Upper lobe of left lung (tissue), 6 donors: ENCODE measurements at regions not wholly inside any gene's neighbourhood (a gene's known extent, or its start where the extent isn't known, plus 50 kb on each side); places are given as distances from the start of the nearest gene placed in this dataset.
A peak's percentile ranks its signal among the peaks of the same experiment; 100 is the strongest.
"Not testable (repeated sequence)": the region's sequence is repeated elsewhere in the genome, so short reads cannot be mapped to it uniquely, and the experiment has no call there.

ENCODE experiments used
- ATAC-seq, 2 donors: fragments of 200-7000 bp; cut with Tn5 transposase; one replicate each; pipeline ENCODE4 v1.9.1; 2022; ENCODE audit warnings: mild to moderate bottlenecking in 2 of 2, moderate library complexity in 2 of 2; ENCODE audit not compliant: low FRiP score in 2 of 2
- DNase-seq, 2 donors: peaks; one replicate each; pipeline ENCODE4 v3.0.0-alpha.2; 2019 to 2020
- H3K27ac ChIP-seq, 4 donors: fragments of 200-600 bp; sonication (generic); one replicate each; pipeline ENCODE4 v1.5.1; 2016 to 2019
- H3K27me3 ChIP-seq, 4 donors: fragments of 200-600 bp; sonication (generic); one replicate each; pipeline ENCODE4 v1.5.1; 2017 to 2019
- H3K36me3 ChIP-seq, 4 donors: fragments of 200-600 bp; sonication (generic); one replicate each; pipeline ENCODE4 v1.5.1; 2016 to 2019
- H3K4me1 ChIP-seq, 4 donors: fragments of 200-600 bp; sonication (generic); one replicate each; pipeline ENCODE4 v1.5.1; 2018 to 2019
- H3K4me3 ChIP-seq, 4 donors: fragments of 200-600 bp; sonication (generic); one replicate each; pipeline ENCODE4 v1.5.1; 2017 to 2019; ENCODE audit warnings: mild to moderate bottlenecking in 2 of 4, moderate library complexity in 1 of 4
- H3K9me3 ChIP-seq, 4 donors: fragments of 200-600 bp; sonication (generic); one replicate each; pipeline ENCODE4 v1.5.1; 2018 to 2019
- EP300 ChIP-seq, 4 donors: sonication (generic); formaldehyde crosslinking; IDR thresholded peaks; one replicate each; pipeline ENCODE4 v1.5.1; 2017; ENCODE audit warnings: antibody characterized with exemption in 4 of 4, control low read depth in 2 of 4
- POLR2A ChIP-seq, 4 donors: fragments of 450-650 bp; IDR thresholded peaks; one replicate each; pipeline ENCODE4 v1.5.1; 2016 to 2017; ENCODE audit warnings: antibody characterized with exemption in 4 of 4, mild to moderate bottlenecking in 2 of 4
- POLR2AphosphoS5 ChIP-seq, 2 donors: sonication (generic); formaldehyde crosslinking; IDR thresholded peaks; one replicate each; pipeline ENCODE4 v1.5.1; 2017; ENCODE audit warnings: antibody characterized with exemption in 2 of 2
- WGBS, 2 donors: methylation state at CpG; one replicate each; pipeline ENCODE4 v1.1.5; 2017 to 2018; 5-methylcytosine and 5-hydroxymethylcytosine counted together
- TF ChIP-seq, protein P1 (sequence below), 6 experiments: fragments of 450-650 bp in 4 of 6; fragments of 200-600 bp in 2 of 6; sonication (generic) in 2 of 6; IDR thresholded peaks; one replicate each; pipeline ENCODE4 v1.5.1; 2016 to 2019; ENCODE audit warnings: antibody characterized with exemption in 6 of 6
- donor health status: DM: no; HTN: no; CAD: no; lungs with moderate emphysema.
- donor health status: DM: no; HTN: yes; CAD: no; lungs with severe emphysema.

DNA sequence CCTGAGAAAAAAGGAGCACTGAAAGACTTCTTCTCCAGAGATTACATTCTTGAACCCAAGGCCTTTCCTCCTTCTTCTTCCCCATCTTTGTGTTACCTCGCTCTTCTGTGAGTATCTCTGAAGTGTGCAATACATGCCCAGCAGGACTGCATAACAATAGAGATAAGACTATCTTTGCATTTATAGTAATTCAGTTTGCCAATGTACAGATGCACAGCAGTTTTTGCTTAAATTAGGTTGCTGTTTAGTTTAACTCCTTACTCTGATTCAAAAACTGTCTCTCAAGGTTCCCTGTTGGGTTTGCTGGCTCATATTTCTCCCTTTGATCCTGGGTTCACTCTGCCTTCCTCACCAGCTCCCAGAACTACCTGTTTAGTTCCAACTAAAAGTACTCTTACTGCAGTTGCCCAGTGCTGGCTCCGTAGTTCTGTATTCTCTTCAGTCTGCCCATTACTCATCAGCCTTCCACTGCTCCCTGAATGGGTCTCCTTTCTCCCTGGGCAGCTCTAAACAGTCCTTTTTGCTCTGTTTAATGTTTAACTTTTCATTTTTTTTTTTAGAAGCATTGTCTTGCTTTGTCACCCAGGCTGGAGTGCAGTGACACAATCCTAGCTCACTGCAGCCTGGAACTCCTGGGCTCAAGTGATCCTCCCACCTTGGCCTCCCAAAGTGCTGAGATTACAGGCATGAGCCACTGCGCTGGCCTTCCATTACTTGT, 180.6 kb upstream of the CAND1 start:
- TF ChIP-seq POLR2AphosphoS5 (IDR thresholded peaks at IDR 0.05) (no peak), POLR2A (IDR thresholded peaks at IDR 0.05) (no peak), EP300 (IDR thresholded peaks at IDR 0.05) (no peak)
- TF ChIP-seq, protein P1, sequence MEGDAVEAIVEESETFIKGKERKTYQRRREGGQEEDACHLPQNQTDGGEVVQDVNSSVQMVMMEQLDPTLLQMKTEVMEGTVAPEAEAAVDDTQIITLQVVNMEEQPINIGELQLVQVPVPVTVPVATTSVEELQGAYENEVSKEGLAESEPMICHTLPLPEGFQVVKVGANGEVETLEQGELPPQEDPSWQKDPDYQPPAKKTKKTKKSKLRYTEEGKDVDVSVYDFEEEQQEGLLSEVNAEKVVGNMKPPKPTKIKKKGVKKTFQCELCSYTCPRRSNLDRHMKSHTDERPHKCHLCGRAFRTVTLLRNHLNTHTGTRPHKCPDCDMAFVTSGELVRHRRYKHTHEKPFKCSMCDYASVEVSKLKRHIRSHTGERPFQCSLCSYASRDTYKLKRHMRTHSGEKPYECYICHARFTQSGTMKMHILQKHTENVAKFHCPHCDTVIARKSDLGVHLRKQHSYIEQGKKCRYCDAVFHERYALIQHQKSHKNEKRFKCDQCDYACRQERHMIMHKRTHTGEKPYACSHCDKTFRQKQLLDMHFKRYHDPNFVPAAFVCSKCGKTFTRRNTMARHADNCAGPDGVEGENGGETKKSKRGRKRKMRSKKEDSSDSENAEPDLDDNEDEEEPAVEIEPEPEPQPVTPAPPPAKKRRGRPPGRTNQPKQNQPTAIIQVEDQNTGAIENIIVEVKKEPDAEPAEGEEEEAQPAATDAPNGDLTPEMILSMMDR (IDR thresholded peaks at IDR 0.05) = no peak

DNA sequence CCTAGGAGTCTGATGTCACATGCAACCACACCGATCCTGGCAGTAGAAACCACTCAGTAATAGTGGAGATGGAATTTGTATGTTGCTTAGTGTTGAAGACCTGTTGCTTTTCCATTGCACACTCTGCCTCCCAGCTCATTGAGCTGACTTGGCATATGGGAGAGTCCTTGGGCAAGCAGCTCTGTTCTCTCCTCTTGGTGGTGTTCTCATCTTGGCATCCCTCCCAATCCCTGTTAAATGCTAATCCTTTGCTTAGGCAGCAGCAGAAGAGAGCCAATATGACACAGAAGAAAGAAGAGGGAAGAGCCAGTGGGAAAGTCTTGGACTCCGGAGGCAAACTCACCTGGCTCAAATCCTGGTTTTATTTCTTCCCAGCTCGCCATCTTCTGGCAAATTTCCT, 178.0 kb upstream of the CAND1 start:
- Histone ChIP-seq H3K4me3 (no peak overlapping the region), H3K9me3 (no peaks in the 10 kb centered on the region), H3K27me3 (no peaks in the 10 kb centered on the region), H3K27ac (no peak overlapping the region), H3K36me3 (no peaks in the 10 kb centered on the region), H3K4me1 (no peaks in the 10 kb centered on the region)
- DNase-seq (no peak), ATAC-seq (no peak)
- 79 to 81% methylated on average over 3 of the region's 3 CpGs for WGBS, 2 donors
- TF ChIP-seq, protein P1 (IDR thresholded peaks at IDR 0.05) = no peak
- TF ChIP-seq POLR2A (IDR thresholded peaks at IDR 0.05) (no peak), POLR2AphosphoS5 (IDR thresholded peaks at IDR 0.05) (no peak), EP300 (IDR thresholded peaks at IDR 0.05) (no peak)

More for the DNA sequence above, 180.6 kb upstream of the CAND1 start:
- DNase-seq (no peak), ATAC-seq (no peak)
- Histone ChIP-seq H3K4me1 (no peaks in the 10 kb centered on the region), H3K27me3 (no peaks in the 10 kb centered on the region), H3K9me3 (no peaks in the 10 kb centered on the region), H3K36me3 (no peaks in the 10 kb centered on the region), H3K27ac (no peak overlapping the region), H3K4me3 (no peak overlapping the region)
- 79 to 93% methylated on average over 3 of the region's 3 CpGs for WGBS, 2 donors

DNA sequence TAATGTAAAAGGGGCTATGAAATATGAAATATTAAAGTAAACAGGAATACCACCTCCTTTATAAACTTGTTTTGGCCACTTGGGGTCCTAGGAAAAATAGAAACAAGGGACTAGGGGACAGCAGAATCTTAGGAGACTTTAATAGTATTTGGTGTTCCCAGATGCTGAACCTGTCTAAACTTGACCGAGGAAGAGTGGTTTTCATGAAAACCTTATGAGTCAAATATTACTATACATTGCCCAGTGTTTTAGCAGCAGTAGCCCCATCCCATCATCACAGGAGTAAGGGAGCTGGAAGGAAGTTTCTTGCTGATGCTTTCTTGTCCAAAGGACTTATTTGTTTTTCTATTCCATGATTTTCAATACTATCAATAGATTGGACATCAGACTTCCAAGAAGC, 177.5 kb upstream of the CAND1 start:
- WGBS, 2 donors = 83 to 85% methylated on average over 1 of the region's 1 CpG
- Histone ChIP-seq H3K4me3 (no peak overlapping the region), H3K27me3 (no peaks in the 10 kb centered on the region), H3K9me3 (no peaks in the 10 kb centered on the region), H3K4me1 (no peaks in the 10 kb centered on the region), H3K27ac (no peak overlapping the region), H3K36me3 (no peaks in the 10 kb centered on the region)
- DNase-seq = no peak
- no peak for ATAC-seq
- no peak for TF ChIP-seq POLR2A (IDR thresholded peaks at IDR 0.05)
- TF ChIP-seq, protein P1 (IDR thresholded peaks at IDR 0.05) = no peak
- no peak for TF ChIP-seq EP300 (IDR thresholded peaks at IDR 0.05)
- no peak for TF ChIP-seq POLR2AphosphoS5 (IDR thresholded peaks at IDR 0.05)

DNA sequence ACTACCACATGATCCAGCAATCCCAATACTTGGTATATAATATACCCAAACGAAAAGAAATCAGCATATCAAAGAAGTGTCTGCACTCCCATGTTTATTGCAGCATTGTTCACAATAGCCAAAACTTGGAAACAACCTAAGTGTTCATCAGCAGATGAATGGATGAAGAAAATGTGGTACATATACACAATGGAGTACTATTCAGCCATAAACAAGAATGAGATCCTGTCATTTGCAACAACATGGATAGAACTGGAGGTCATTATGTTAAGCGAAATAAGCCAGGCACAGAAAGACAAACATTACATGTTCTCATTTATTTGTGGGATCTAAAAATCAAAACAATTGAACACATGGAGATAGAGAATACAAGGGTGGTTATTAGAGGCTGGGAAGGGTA, 176.2 kb upstream of the CAND1 start:
- WGBS, 2 donors = 64 to 84% methylated on average over 2 of the region's 2 CpGs
- ATAC-seq, DNase-seq, H3K9me3 ChIP-seq, H3K4me1 ChIP-seq, H3K36me3 ChIP-seq, H3K27me3 ChIP-seq, H3K27ac ChIP-seq, H3K4me3 ChIP-seq: not testable (repeated sequence)

DNA sequence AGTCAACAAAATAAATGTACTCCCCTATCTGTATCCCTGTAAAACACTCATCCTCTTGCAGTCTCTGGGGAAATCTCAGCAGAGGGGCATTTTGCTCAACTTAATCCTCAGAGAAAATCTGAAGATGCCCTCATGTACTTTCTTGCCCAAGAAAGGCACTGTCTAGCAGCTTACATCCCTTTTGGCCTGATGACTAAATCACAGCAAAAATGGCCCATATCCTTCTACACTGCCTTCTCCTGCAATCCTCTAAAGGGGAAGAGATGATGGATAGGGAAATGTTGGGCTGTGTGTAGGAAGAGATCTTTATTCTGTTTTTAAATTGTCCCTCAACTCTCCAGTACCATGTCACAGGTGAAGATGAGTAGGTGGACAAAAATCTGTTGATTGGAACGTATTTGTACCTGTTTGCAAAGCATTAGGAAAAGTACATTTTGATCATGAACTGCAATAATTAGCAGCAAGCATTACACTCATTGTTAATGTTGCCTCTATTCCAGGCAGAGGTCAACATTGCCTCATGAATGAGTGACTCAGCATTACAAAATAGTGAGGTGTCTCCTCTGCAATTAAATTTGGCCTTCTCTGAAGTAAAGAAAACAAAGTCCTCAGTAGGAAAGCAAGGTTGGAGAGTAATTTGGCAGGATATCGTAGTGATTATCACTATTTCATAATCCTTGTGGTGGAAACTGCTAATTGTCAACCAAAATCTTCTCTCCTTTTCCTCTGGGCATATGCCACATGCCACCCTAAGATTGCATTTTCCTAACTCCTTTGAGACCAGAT, 172.4 kb upstream of the CAND1 start:
- WGBS, 2 donors = 70 to 84% methylated on average over 2 of the region's 2 CpGs
- ATAC-seq (peak in 1 of 2 donors; percentile 66), DNase-seq (no peak)
- H3K4me3 ChIP-seq = no peak overlapping the region
- H3K36me3 ChIP-seq = no peaks in the 10 kb centered on the region
- H3K4me1 ChIP-seq = no peaks in the 10 kb centered on the region
- no peaks in the 10 kb centered on the region for H3K27me3 ChIP-seq
- no peaks in the 10 kb centered on the region for H3K9me3 ChIP-seq
- TF ChIP-seq, protein P1 (IDR thresholded peaks at IDR 0.05) = no peak
- TF ChIP-seq POLR2AphosphoS5 (IDR thresholded peaks at IDR 0.05) (no peak), POLR2A (IDR thresholded peaks at IDR 0.05) (no peak), EP300 (IDR thresholded peaks at IDR 0.05) (no peak)
- no peak overlapping the region for H3K27ac ChIP-seq
